Fibroblast of lung (primary cell): ENCODE measurements at regions not wholly inside any gene's neighbourhood (a gene's known extent, or its start where the extent isn't known, plus 50 kb on each side); places are given as distances from the start of the nearest gene placed in this dataset.

Source experiments
- CTCF ChIP-seq, 2 donors: IDR thresholded peaks in 1 of 2; conservative IDR thresholded peaks in 1 of 2; 1 replicate in 1 of 2; 2 replicates in 1 of 2; pipeline ENCODE4 v1.5.1; 2011 to 2012; ENCODE audit warnings: low read length in 2 of 2, control low read depth in 1 of 2, inconsistent platforms in 1 of 2, low read depth in 1 of 2, mild to moderate bottlenecking in 1 of 2
- EZH2 ChIP-seq: IDR thresholded peaks from 2 replicates; pipeline ENCODE4 v1.5.1; 2012; ENCODE audit warnings: low read length, control low read depth, mild to moderate bottlenecking; ENCODE audit errors: missing control alignments

- TF ChIP-seq CTCF (conservative IDR thresholded peaks at IDR 0.05 in 1 of 2, IDR thresholded peaks at IDR 0.05 in 1 of 2; ENCODE audit: low read depth in 1 of 2, low read length in 2 of 2) (no peak), EZH2 (no peak)
These were observed 464.7 kb downstream of the ADGRL2 start for GRCh38 chr1:82265436-82265835.
